Activated CD8-positive, alpha-beta memory T cell treated with anti-CD3 and anti-CD28 coated beads, Interleukin-2, amount 50 U/mL, for 48 hours (primary cell): ENCODE measurements at regions not wholly inside any gene's neighbourhood (a gene's known extent, or its start where the extent isn't known, plus 50 kb on each side); places are given as distances from the start of the nearest gene placed in this dataset.

Source experiments
- DNase-seq: peaks from one replicate; pipeline ENCODE4 v3.0.0-alpha.2; 2020

DNA sequence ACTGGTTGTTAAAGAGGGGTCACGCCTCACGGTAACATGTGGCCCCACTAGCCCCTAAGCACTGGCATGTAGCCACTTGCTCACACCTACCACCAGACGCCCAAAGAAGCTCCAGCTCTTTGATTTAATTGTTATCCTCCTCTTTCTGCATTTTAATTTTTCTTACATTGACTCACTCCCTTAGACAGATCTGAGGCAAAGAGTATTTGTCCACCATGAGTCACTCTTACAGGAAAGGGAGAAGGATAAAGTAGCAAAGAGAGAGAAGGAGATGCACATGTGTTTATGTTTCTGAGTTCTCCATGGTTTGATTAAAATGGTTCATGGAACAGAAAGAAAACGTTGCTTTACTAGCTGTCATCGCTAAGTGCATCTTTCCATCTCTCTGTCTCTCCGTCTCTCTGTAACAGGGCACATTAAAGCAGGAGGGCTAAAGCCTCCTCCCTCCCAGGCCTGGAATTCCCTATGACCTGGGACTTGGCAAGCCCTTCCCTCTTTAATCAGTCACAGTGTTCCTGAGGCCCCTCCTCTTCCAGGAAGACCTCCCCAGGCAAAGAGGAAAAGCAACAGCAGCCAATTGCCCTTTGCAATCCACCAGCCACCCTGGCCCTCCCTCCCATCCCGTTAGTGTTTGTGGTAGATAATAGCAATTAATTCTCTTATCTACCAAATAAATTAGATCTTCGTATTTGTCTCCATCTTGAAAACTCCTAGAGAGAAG lies 112.8 kb upstream of the TSHZ2 start:
- no peak for DNase-seq

DNA sequence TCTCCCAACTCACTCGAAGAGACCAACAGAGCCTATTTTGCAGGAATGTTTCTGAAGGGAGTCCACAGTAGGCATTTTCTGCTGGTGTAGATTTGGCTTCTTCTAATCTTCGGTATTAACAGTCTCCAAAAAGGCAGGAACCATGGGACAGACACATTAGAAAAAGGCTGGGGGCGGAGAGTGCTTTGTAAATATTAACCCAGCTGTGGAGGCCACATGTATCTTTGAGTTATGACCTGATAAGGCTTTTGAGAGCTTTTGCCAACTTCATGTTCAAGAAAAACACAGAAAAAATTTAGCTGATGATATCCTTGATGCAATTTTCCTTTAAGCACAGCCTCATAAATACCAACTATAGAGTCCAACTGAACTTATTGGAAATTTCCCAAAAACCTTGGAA lies 119.4 kb upstream of the TSHZ2 start:
- DNase-seq = no peak

DNA sequence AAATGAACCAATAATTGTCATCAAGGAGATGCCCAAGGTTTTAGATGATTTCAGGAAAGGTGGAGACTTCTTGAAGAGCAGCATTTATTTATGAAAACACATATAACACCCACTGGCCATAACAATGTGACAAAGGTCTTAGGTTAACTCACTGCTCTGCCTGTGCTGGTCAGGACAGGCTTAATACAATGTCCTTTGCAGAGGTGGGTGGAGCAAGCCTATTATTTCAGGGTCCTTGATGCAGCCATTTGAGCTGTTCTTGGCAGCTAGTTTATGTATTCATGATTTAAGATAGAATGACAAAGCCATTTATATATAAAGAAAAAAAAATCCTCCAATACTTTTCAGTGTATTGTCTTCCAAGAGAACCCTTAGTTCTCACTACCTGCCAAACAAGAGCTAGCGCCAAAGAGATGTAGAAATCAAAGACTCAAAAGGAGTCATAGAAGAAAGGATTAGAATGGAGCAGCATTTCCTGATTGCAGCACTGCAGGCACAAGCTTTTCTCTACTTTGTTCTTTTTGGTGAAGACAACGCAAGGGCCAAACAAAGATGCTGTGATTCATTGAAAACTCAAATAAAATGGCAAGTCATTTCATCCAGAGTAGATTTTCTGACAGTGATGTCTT lies 124.3 kb upstream of the TSHZ2 start:
- DNase-seq = no peak

DNA sequence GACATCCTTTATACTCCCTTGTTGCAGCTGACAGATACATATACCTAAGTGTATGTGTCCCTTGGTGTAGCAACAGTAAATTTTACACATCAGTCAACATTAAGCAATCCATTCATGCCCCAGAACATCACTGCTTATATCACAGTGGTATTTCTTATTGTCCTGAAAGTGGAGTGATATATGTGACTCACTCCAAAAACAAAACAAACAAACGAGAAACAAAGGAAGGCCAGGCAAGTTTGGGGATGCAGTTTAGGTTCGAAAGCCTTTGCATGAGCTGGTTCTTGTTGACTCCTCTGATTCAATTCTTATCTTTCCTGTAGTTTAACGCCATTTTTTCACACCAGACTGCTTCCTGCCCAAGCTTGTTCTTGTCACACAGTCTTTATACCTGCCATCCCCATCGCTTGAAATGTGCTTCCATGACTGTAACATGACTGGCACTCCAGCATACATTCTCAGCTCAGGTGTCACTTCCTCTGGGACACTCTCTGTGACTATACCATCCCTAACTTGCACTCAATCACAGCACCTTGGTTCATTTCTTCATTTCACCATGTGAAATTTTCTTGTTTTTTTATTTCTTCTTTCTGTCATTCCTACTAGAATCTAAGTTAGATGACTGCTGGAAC lies 125.0 kb upstream of the TSHZ2 start:
- DNase-seq = no peak

DNA sequence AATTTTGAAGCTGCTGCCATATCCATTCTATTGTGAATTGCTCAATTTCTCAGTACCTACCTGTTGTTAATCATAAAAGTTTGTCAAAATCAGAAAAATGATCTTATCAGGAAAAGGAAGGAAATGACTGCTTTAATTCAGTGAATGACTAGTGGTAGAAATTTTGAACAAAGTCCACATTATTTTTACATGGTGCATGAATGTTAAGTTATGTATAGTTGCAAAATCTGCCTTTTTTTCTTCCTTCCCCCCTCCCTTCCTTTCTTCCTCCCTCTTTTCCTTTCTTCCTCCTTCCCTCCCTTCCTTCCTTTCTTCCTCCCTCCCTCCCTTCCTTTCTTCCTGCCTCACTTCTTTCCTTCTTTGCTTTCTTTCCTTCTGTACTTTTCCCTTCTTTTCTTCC lies 127.1 kb upstream of the TSHZ2 start:
- DNase-seq = no peak

DNA sequence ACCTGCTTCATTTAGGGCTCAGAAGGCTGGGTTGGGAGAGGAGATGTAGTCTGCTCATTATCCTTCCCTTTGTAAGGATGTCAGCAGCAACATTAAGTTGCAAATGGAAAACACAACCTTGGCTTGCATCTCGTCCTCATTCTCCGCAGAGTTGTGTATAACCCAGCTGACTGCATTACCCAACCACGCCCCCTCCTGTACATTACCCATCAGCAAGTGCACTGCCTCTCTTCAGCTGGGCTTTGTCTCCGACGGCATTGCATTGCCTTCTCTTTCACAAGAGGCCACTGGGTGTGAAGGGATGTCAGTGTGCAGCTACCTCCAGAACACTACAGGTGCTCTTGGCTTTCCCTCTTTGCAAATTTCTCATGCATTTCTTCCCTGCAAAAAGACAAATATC lies 128.7 kb upstream of the TSHZ2 start:
- DNase-seq = no peak

DNA sequence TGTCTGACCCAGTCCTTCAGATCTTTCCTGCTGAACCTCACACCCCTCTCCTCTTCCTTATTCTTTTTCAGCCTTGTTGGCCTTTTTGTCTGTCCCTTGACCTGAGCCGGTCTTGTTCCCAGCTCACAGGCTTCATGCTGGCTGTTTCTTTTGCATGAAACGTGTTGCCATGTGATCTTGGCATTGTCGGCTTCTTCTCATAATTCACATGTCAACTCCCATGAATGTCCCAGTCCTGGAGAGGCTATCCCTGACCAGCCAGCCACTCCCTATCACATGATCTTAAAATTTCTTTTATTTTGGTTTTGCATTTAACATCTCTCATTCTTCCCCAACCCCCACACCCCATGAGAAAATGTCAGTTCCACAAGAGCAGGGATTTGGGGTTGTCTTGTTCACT lies 131.2 kb upstream of the TSHZ2 start:
- DNase-seq = no peak

DNA sequence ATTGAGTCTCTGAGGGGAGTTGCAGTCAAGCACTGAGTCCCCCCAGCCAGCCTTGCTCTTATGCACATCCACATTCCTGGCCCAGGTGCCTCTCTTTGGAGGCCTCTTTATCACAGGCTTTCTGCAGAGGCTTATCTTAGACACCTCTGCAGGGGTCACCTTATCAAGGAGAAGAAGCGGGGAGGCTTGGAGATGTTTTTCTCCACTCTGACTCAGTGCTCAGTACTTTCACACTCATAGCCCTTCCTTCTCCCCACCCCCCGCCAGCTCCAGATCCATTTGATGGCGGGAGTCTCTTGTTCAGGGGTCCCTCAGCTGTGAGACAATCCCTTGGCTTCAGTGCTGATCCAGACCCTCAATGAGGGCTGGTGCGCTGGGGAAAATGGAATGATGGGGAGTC lies 132.1 kb upstream of the TSHZ2 start:
- DNase-seq = no peak

DNA sequence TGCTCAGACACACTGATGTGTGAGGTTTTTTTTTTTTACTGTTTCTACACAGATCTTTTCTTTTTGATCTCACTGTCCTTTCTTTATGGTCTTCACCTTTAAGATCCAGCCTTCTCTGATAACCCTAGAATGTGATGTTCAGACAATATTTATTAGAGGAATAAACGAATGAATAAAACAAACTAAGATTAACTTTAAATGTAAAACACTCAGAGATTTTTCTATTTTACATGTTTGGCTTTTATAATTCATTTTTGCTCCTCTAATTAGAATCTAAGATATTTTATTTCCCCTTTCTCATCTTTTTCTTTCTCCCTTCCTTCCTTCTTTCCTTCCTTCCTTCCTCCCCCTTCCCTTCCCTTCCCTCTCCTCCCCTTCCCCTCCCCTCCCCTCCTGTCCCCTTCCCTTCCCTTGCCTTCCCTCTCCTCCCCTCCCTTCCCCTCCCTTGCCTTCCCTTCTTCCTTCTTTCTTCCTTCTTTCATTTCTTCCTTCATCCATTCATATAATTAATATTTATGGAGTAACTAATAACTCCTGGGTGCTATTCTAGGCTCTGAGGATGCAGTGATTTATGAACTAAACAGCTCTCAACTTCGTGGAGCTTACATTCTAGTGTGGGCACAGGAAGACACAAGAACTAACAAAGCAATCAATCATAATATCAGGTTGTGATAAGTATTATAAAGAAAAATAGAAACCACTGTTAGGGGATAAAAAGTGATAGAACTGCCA lies 133.5 kb upstream of the TSHZ2 start:
- no peak for DNase-seq

DNA sequence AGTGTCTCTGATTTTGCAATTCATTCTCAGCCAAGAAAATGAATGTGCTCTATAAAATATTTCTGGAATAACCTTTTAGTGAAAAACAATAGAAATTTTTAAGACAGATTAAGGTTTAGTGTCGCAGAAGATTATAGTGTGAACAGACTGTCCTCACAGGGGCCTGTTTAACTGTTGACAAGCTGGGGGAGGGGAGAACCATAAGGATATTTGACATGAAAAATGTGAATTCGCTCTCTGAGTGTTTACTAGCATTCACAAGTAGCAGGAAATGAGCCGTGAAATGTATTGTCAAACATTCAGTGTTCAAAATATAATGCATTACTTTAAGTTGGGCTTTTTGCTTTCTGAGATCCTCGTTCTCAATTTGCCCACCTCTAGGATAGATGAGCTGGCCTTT lies 134.8 kb upstream of the TSHZ2 start:
- DNase-seq = no peak

DNA sequence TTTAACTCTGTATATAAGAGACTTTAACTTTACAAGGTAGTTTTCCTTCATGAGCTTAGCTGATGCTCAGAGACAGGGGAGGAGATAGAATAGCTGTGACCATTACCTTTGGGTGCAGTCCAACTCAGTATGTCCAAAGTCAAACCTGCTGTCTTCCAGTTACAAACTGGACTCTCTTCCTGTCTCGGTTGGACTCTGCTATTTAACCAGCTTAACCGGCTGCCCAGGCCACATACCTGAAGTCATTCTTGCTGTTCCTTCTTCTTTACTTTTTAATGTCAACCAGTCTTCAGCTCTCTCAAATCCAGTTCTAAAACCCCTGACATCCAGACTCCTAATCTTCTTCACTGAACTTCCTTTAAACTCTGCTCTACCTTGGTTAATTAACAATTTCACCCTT lies 138.3 kb upstream of the TSHZ2 start:
- DNase-seq = no peak

DNA sequence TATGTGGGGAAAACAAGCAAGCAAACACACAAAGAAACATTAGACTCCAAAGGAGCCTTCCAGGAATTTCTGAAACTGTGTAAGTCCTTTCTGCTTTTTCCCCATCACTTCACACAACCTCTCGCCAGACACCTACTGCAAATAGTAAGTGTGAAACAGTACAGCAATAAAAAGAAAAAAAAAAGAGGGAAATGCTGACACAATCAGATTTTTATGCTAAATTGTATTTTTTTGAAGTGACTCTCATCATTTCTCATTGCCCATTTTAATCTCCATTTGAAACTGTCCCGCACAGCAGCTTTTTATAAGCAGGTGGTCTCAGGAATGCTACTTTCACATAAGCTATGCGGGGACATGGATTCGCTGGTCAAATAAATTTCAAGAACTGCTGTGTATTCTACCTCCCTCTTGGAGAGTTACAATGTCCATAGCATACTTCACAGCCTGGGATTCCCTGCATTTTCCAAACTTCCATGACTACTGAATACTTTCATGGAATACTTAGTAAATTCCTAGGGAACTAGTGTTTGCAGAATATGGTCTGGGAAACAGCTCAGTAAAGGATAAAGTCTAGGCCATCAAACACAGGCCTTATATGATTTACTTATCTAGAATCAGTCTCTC lies 139.9 kb upstream of the TSHZ2 start:
- no peak for DNase-seq

DNA sequence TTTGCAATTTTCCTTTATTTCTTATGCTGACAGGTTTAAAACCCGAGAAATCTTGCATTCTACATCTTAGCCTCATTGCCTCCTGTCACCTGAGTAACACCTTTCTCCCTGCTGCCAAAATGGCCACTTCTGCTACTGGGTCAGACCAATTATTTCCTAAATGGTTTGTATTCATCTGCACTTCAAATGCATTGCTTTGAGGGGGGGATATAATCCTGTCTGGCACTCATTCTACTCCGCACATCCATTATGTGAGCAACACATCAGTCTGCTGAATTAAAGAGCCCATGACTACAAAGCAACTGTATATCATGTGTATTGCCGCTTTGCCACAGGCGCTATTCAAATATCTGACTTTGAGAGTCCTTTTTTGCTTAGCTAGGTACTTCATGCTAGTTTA lies 141.6 kb upstream of the TSHZ2 start:
- DNase-seq = no peak

DNA sequence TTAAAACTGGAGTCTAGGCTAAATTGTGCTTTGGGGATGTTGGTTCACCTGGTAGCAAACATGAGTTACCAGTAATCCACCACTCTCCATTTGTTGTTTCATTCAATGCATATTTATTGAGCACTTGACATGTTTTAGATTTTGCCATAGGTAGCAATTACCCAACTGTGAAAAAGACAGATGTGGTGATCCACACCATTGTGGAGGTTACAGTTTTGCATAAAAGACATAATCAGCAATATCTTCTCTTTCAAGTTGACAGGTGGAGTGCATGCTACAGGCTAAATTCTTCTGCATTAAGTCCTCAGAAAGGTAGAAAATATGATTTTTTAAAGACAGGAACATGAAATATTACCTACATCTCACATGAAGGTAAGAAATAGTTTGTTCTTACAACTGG lies 143.0 kb upstream of the TSHZ2 start:
- DNase-seq = no peak

DNA sequence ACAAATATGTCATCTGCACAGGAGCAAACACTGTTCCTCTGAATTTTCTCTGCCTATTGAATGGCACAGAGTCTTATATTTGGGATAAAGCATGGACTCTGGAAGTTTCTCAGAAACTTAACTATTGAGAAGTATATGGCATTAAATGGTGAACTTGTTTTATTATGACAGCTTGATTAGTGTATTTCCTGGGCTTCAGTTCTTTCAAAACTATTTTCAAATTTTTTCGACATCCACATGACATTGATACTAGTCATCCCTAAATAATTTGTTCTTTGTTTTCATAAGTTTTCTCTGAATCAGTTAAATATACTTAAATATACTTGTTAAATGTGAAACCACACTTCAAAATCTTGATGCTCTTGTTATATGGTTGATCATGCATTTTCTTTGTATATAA lies 144.0 kb upstream of the TSHZ2 start:
- DNase-seq = no peak

DNA sequence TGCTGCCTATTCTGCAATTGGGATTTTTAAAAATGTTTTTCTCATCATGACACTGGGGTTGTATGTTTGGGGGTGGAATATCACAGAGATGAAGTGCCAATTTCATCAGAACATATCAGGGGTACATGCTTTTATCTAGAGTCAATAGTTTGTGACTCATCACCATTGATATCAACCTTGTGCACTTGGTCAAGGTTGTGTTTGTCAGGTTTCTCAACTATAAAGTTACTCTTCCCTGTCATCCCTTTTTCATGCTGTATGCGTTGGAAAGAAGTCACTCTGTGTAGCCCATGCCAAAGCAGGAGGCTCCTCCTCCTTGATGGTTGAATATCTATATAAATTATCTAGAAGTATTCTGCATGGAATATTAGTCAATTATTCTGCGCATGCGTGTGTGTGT lies 145.4 kb upstream of the TSHZ2 start:
- DNase-seq = no peak

DNA sequence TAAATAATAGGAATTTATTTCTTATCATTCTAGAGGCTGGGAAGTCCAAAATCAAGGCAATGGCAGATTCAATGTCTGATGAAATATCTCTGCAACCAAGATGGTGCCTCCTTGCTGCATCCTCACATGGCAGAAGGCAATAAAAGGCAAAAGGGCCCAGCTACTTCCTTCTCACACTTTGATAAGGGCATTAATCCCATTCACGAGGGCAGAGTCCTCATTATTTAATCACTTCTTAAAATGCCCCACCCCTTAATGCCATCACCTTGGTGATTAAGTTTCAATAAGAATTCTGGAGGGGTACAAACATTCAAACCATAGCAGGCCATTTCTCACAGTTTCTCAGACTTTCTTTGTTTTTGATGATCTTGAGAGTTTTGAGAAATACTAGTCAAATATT lies 145.8 kb upstream of the TSHZ2 start:
- no peak for DNase-seq

DNA sequence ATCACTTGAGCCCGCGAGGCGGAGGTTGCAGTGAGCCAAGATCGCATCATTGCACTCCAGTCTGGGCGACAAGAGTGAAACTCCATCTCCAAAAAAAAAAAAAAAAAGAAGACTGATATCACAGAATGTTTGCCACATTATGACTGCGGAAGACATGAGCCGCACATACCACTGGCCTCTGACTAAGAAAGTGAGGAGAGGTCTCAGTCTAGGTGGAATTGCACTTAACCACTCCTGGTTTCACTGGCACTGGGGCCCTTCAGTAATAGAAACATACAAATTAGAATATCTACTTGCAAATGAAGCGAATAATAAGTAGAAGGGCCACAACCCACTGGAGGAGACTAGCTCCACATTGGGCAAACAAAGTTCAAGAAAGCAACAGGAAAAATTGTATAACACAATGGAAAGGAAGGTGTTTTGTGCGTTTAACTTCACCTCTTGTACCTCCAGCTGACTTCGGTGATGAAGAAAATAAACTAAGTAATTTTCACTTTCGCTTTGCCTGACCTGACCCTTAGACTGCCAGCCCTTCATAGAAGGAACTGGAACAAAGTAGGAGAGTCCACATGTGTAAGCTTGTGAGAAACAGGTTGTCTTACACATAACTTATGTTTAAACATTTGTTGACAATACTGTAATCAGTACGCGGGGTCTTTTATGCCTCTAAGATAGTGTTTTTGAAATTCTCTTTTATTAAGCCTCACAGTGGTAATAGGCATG lies 147.5 kb upstream of the TSHZ2 start:
- no peak for DNase-seq

DNA sequence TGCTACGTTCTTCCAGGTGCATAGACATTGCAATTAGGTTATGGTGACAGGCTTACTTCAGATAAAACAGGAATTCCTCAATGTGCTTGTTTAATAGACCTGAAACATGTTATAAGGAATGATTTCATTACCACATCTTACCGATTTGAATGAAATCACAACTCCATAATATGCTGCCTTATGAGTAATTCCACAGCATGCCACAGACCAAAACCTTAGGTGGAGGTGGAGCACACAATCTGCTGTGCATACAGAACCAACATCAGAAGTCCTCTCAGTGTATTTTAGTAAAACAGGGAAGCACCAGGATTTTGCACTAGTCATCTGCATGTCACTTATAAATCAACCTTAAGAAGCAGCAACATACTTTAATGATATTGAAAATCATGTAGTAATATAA lies 148.9 kb upstream of the TSHZ2 start:
- DNase-seq = no peak

DNA sequence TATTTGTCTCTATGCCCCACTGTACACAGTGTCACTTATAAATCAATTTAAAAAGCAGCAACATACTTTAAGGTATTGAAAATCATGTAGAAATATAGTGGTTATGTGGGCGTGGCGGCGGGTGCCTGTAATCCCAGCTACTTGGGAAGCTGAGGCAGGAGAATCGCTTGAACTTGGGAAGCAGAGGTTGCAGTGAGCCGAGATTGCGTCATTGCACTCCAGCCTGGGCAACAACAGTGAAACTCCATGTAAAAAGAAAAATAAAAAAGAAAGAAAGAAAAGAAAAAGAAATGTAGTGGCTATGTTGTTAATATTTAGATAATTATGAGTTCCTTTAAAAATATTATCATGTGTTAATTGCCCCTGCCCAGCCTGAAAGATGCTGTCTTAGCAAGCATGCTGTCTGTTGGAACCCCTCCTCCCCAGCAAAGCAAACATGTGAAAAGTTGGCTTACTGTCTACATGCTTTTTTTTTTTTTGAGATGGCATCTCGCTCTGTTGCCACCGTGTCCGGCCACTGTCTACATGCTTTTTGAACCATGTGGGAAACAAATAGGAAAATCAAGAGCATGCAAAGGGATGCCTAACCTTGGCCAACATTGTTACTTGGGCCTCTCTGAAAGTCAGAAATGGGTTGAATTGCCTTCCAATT lies 151.4 kb upstream of the TSHZ2 start:
- DNase-seq = no peak

DNA sequence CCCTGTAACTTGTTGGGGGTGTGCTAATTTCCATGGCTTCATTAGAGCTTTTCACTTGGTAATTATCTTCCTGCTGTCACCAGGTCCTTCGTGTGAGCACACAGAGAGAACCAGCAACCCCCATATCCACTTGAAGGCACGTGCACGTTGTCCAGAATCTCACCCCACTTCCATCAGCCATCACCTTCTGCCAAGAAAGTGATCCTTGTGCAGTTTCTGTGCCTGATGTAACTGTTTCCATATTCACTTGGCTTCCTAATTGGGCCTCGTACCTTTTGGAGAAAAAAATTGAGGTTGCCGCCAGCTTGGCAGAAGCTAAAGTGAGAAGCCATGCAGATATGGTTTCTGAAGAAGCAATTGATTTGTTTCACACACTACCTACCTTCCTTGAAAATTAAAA lies 153.7 kb upstream of the TSHZ2 start:
- DNase-seq = no peak

DNA sequence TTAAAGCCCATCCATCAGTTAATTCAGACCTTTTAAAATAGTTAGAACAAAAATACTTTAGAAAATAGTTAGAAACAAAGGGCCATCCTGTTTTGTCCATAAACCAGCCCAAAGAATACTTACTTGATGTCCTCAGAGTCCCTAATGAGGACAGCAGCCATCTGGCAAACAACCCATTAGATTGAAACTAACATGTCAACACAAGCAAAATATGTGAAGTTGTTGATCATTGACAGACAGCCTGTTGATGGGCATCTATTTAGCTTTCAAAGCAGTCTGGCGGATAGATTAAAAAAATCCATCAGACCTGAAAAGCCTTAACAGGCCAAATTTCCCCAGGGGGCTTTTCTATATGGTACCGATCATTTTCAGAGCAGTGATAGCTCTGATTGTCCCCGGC lies 154.2 kb upstream of the TSHZ2 start:
- DNase-seq = no peak
